ENCODE measurements at regions not wholly inside any gene's neighbourhood (a gene's known extent, or its start where the extent isn't known, plus 50 kb on each side); places are given as distances from the start of the nearest gene placed in this dataset.

DNA sequence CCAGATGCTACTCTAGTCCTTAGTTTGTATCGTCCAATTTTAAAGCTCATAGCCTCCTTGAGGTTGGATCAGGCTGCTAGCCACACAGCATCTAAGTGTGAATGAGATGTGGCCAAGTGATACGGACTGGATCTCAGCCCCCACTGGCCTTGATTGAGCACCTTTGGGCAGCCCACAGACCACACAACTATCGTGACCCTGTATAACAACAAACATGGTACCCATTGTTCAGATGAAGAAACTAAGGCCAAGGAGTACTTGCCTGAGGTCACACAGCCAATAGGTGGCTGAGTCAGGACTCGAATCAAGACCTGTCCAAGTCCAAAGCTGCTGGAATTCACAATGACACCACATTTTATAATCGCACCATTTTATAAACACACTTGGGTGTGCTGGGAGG, 73.0 kb upstream of the IRX3 start:
- no peak for TF ChIP-seq ZFX (IDR thresholded peaks at IDR 0.05; ENCODE audit: borderline replicate concordance)
- TF ChIP-seq, protein P1, sequence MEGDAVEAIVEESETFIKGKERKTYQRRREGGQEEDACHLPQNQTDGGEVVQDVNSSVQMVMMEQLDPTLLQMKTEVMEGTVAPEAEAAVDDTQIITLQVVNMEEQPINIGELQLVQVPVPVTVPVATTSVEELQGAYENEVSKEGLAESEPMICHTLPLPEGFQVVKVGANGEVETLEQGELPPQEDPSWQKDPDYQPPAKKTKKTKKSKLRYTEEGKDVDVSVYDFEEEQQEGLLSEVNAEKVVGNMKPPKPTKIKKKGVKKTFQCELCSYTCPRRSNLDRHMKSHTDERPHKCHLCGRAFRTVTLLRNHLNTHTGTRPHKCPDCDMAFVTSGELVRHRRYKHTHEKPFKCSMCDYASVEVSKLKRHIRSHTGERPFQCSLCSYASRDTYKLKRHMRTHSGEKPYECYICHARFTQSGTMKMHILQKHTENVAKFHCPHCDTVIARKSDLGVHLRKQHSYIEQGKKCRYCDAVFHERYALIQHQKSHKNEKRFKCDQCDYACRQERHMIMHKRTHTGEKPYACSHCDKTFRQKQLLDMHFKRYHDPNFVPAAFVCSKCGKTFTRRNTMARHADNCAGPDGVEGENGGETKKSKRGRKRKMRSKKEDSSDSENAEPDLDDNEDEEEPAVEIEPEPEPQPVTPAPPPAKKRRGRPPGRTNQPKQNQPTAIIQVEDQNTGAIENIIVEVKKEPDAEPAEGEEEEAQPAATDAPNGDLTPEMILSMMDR (IDR thresholded peaks at IDR 0.05), result no peak
- no peak overlapping the region for H3K27ac ChIP-seq

DNA sequence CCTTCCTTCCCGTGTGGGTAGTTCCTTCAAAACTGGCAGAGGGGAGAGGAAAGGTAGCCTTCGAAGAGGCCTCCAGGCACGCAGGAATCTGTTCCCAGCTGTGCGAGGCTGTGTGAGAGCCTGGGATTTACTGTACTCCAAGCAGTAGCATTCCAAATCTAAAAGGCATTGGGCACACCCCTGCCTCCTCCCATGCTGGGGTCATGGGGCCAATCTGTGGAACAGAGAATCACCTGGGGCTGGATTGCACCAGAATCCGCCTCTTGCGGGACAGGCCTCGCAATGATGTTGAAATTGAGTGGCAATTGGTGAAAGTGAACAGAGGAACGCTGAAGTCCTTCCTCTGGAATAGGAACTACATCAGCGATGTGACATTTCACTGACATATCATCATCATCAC, 72.5 kb upstream of the IRX3 start:
- H3K27ac ChIP-seq, result no peak overlapping the region
- TF ChIP-seq, protein P1 (IDR thresholded peaks at IDR 0.05), result no peak
- TF ChIP-seq ZFX (IDR thresholded peaks at IDR 0.05; ENCODE audit: borderline replicate concordance), result no peak

DNA sequence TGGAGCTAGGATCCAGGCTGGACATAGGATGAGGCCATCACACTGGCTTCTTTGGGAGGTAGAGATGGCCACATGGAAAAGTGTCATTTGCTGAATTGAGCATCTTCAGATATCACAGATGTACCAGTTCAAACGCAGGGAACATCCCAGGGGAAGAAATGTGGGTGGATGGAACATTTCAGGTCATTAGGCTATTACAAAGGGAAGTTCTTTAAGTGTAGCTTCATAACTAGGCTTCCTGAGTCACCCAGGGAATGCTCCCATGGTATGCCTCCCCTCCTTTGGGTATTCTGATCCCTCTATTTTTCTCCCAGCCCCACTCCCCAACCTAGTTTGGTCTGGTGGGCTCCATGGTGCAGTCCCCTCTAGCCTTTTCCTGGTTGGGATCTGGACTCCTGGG, 69.8 kb upstream of the IRX3 start:
- TF ChIP-seq, protein P1 (IDR thresholded peaks at IDR 0.05), result no peak
- no peak for TF ChIP-seq ZFX (IDR thresholded peaks at IDR 0.05; ENCODE audit: borderline replicate concordance)
- H3K27ac ChIP-seq, result no peak overlapping the region

GRCh38 chr16:54355251-54355650, 68.7 kb upstream of the IRX3 start:
- TF ChIP-seq ZFX (IDR thresholded peaks at IDR 0.05; ENCODE audit: borderline replicate concordance), result no peak
- TF ChIP-seq, protein P1 (IDR thresholded peaks at IDR 0.05), result no peak

DNA sequence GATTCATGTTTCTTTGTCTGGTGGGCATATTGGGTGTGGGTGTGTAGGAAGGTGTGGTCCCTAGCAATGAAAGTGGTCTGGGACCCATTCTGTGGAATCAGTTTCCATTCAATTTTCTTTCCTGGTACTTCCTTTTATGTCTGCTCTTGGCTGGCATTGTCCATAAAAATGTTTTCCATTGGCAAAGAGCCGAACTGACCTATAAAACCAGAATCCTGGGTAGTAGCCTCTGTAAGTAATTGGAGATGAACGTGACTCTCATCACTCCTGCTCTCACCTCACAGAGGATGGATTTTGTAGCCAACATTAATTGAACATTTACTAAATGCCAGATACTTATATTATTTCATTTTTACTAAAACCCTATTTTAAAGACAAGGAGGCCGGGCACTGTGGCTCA, 66.5 kb upstream of the IRX3 start:
- no peak overlapping the region for H3K27ac ChIP-seq
- TF ChIP-seq ZFX (IDR thresholded peaks at IDR 0.05; ENCODE audit: borderline replicate concordance), result no peak
- TF ChIP-seq, protein P1 (IDR thresholded peaks at IDR 0.05), result no peak

More at GRCh38 chr16:54355251-54355650, 68.7 kb upstream of the IRX3 start:
- no peak overlapping the region for H3K27ac ChIP-seq

- no peak overlapping the region for H3K27ac ChIP-seq
- TF ChIP-seq ZFX (IDR thresholded peaks at IDR 0.05; ENCODE audit: borderline replicate concordance), result no peak
- TF ChIP-seq, protein P1 (IDR thresholded peaks at IDR 0.05), result no peak
Observed at GRCh38 chr16:54351171-54351570, 64.6 kb upstream of the IRX3 start.

DNA sequence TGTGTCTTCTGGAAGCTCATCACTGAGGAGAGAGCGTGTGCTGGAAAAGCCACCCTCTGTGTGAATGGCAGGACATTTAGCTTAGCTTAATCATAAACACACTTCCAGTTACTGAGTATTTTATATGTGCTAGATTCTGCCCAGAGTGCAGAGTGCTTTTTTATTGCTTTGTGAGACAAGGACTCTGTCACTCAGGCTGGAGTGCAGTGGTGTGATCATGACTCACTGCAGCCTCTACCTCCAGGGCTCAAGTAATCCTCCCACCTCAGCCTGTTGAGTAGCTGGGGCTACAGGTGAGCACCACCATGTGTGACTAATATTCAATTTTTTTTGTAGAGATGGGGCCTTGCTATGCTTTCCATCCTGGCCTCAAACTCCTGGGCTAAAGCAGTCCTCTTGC, 61.4 kb upstream of the IRX3 start:
- TF ChIP-seq, protein P1 (IDR thresholded peaks at IDR 0.05), result no peak
- TF ChIP-seq ZFX (IDR thresholded peaks at IDR 0.05; ENCODE audit: borderline replicate concordance), result no peak
- H3K27ac ChIP-seq, result no peak overlapping the region
